Renal cortex interstitium (tissue), 11 donors: ENCODE measurements at regions not wholly inside any gene's neighbourhood (a gene's known extent, or its start where the extent isn't known, plus 50 kb on each side); places are given as distances from the start of the nearest gene placed in this dataset.

Experiments
- DNase-seq, 11 donors: peaks; one replicate each; pipeline ENCODE4 v3.0.0-alpha.2; 2013; ENCODE audit warnings: low read depth in 9 of 11, low spot score in 4 of 11; ENCODE audit errors: extremely low read depth in 1 of 11

DNA sequence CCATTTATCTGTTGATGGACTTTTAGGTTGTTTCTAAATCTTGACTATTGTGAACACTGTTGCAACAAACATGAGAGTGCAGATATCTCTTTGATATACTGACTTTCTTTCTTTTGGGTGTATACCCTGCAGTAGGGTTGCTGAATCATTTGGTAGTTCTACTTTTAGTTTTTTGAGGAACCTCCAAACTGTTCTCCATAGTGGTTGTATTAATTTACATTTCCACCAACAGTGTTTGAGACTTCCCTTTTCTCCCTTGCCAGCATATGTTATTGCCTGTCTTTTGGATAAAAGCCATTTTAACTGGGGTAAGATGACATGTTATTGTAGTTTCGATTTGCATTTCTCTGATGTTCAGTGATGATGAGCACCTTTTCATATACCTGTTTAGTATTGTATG, 330.0 kb downstream of the DDX10 start:
- no peak for DNase-seq

DNA sequence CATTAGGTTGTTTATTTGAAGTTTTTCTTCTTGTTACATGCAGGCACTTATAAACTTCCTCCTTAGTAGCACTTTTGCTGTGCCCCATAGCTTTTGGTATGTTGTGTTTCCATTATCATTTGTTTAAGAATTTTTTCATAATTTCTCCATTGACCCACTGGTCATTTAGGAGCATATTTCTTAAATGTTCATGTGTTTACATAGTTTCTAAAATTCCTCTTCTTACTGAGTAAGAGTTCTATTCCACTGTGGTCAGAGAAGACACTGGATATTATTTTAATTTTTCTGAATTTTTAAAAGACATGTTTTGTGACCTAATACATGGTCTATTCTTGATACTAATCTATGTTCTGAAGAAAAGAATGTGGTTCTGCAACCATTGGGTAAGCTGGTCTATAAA, 333.0 kb downstream of the DDX10 start:
- DNase-seq = no peak

DNA sequence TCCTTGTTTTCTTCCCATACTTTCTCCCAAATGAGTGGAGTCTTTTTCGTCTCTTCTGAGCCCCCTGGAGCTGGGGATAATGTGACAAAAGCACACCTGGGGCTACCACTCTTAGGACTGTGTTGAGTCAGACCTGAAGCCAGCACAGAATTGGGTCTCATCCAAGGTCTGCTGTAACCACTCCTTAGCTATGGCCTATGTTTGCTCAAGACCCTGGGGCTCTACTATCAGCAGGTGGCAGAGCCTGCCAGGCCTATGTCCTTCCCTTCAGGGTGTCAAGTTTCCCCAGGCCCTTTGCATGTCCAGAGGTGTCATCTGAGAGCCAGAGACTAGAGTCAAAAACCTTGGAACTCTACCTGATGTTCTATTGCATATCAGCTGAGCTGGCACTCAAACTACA, 335.7 kb downstream of the DDX10 start:
- no peak for DNase-seq

DNA sequence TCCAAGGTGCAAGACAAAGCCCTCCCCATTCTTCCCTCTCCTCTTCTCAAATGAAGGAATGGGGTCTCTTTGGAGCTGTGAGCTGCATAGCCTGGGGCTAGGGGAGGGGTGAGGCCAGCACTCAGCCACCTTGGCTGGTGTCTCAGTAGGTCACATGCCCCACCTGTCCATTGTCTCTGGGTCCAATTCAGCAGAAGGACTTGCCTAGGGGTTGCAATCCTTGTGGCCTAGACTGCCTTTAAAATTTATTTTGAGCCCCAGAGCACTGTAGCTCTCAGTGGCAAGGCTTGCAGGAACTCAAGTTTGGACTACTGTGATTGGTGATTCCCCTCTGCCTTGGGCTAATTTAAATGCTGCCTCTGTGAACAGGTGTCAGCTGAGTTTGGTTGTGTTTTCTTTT, 336.7 kb downstream of the DDX10 start:
- DNase-seq = no peak

DNA sequence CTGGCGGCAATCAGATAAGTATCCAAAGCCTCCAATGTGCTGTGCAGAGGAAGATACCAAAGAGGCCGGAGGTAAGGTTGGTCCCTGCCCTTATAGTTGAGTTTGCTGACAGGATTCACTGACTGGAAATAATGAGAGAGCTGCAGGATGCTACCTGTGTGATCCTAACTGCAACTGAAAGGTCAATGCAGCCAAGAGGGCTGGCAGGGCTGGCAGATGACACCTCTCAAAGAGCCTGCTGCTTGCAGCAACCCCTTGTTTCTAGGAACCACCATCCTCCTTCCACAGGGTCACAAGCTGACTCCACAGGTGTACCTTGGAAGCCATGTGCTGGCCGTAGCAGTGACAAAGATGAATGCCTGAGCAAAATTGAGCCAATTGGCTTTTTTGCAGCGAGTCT, 348.1 kb downstream of the DDX10 start:
- DNase-seq = no peak

DNA sequence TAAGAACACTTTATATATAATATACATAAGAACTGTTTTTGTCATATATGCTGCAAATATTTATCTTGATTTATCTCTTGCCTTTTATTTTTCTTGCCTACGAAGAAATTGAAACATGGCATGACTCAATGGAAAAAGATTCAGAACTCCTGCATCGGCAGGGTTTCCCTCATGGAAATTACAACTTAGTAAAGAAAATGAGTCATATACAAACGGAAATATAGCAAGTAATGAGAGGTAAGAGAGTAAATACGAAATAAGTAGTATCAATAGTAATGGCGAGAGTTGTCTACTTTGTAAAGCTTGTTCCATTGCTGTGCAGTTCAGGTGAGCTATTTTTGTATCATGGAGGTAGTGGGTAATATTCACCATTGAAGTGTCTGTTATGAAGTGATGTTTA, 350.4 kb downstream of the DDX10 start:
- no peak for DNase-seq

DNA sequence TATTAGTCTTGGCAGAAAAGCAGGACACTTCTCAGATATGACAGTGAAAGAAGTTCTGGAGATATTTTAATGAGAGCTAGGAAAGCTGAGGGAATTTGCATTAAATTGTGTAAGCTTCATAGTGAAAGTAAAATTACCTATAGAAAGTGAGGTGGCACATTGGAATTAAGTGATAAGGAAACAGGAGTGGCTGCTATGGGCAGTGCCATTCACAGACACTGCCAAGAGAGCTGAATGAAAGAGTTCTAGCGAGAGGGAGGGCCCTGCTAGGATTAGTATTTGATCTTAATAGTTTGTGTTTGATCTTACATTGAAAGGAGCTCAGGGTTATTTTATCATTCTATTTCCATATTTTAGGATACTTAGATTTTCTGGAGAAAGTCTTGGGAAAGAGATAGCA, 351.9 kb downstream of the DDX10 start:
- DNase-seq = no peak

DNA sequence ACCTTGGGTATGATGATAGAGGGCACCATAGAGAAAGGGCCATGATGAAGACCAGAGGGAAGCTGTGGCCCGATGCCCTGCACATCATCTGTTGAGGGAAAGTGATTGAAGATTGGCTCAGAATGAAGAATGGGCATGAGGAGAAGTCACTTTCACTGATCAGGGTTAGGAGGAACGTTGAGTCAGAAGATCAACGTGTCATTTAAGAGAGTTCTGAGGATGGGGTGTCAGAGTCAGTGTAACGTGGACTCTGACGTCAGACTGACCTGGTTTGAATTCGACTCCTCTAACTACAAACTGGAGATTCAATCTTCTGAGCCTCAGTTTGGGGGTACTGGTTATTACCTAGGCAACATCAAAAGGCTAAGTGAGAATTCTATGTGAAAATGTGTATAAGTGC, 352.6 kb downstream of the DDX10 start:
- no peak for DNase-seq

DNA sequence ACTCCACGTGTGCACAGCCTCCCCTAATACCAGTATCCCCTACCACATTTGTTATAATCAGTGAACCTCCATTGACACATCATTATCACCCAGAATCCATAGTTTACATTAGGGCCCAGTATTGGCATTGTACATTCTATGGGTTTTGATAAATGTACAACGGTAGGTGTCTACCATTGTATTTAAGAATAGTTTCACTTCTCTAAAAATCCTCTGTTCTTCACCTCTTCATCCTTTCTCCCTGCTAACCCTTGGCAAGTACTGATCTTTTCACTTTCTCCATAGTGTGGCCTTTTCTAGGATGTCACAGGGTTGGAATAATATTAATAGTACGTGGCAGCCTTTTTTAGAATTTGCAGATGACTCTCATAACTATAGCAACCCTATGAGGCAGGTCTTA, 353.8 kb downstream of the DDX10 start:
- no peak for DNase-seq

DNA sequence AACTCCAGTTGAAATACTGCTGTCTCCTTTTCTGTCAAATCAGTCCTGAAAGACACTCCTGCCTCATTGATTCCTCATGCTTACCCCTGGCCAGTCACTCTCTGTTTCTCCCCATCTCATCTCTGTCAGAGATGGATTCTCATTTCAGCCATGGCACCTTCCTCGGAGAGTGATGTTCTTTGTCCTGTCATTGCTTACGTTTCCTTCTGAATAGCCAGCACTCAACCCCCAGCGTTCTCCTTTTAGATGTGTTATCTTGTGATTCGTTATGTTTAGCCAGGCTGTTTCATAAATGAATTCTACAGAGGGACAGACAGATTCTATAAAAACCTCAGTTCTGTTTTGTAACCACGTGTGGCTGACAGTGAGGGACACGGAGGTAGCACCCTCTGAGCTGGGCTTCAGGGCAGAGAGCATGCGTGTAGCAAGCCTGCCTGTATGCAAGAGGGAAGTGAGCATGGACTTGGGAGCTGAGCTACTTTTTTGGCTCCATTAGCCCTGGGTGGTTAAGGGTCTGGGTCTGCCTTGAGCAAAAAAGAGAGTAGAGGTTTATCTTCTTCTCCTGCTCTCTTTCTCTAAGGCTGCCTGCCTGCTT, 354.6 kb downstream of the DDX10 start:
- DNase-seq = no peak

DNA sequence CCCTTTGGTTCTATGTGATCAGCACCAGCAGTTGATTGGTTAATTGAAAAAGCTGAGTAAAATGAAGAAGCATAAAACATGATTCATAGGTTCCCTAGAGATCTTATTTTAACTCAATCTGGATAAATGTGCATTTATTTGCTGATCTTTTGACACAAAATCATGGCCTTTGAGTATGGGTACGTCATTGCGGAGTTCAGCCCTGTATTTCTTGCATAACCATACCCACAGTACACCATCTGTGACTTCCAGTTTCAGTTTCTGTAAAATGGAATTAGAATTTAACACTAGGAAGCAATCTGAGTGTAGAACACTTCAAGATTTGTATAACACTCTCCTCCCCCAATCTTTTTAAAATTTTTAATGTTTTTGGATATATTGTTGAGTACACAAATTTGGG, 358.2 kb downstream of the DDX10 start:
- DNase-seq = no peak

DNA sequence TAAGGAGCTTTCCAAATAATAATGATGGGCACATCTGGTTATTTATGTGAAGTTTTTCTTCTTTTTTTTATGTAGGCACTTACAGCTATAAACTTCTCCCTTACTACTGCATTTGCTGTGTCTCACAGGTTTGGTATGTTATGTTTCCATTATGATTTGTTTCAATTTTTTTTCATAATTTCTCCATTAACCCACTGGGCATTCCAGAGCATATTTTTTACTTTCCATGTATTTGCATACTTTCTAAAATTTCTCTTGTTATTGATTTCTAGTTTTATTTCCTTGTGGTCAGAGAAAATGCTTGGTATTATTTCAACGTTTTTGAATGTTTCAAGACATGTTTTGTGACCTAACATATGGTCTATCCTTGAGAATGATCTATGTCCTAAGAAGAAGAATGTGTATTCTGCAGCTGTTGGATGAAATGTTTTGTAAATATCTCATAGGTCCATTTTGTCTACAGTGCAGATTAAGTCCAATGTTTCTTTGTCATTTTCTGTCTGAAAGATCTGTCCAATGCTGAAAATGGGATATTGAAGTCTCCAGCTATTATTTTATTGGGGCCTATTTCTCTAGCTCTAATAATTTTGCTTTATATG, 362.1 kb downstream of the DDX10 start:
- DNase-seq = no peak

DNA sequence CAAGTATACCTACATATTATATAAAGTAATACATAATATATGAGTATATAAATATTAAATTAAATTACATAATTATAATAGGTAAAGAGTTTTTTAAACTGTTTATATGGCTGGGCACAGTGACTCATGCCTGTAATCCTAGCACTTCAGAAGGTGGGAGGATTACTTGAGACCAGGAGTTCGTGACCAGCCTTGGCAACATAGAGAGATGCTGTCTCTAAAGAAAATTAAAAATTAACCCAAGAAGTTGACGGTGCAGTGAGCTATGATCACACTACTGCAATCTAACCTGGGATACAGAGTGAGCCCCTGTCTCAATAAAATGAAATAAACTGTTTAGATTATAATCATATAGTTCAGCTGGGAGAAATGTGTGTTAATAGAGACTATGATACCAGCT, 363.0 kb downstream of the DDX10 start:
- DNase-seq = no peak

DNA sequence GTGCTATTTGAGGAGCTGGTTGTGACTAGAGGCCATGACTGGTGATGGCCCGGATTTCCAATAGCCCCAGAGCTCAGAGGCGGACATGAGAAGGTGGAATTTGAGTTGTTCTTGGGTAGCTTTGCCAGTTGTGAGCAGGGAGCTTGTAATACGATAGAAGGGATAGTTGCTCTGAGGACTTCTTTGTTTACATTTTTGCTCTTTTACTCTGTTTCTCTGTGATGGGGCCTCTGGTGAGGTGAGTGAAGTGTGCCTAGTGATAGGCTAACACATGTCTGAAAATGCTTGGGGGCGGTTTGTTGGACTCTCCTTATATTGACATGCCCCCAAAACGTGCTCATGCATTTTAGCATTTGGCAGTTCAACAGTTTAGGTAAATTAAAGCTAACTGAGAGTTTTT, 365.1 kb downstream of the DDX10 start:
- DNase-seq = no peak

DNA sequence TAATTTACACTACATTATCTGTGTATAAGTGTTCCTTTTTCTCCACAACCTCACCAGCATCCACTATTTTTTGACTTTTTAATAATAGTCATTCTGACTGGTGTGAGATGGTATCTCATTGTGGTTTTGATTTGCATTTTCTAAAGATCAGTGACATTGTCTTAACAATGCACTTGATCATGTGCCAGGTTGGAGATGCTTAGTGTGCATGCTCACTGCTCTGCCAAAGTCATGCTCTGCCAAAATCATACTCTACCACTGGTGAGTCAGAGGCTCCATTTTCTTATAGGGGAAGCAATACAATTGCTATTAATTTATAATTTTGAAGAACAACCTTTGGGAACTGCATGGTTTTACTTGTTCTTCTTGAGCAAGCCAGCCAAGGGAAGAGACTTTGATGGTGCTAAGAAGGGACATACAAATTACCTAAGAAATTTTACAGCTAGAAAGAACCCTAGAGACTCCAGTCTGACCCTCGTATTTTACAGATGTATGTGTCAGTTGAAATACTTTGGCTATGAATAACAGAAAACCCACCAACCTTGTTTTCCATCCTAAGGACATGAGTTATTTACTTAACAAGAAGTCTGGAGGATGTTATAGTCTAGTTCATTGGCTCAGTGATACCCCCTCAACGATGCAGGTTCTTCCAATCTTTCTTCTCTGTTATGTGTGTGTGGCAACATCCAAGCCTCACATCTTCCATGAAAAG, 368.9 kb downstream of the DDX10 start:
- DNase-seq = no peak

DNA sequence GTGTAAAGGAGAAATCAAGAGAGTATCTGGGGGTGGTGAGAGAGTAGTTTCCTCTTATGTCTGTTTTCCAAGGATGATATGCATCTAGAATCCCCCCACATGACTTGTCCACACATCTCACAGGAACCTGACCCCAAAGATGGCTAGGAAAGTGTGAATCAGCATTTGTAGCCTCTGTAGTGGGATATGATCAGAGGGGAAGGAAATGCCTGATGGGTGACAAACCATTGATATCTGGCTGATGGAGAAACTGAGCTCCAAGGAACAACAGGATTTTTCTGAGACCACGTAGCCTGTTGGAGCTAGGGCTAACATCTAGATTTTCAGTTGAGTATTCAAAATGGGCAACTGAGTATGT, 369.4 kb downstream of the DDX10 start:
- DNase-seq = no peak

DNA sequence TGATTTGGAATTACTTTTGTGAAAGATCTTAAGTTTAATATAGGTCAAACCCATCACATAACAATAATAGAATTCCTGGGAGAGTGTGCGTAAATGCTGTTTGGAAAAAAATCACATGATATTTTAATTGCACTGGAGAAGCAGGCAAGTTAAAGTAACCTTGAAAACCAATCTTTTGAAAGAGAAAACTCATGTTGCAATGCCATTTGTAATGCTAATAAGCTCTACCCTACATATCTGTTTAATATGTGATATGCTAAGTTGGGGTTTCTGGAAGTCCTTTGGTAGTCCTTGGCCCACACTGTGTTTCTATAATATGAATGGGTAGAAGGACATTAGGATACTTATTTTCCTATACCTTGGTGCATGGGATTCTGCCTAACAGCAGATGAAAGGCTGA, 370.4 kb downstream of the DDX10 start:
- no peak for DNase-seq

DNA sequence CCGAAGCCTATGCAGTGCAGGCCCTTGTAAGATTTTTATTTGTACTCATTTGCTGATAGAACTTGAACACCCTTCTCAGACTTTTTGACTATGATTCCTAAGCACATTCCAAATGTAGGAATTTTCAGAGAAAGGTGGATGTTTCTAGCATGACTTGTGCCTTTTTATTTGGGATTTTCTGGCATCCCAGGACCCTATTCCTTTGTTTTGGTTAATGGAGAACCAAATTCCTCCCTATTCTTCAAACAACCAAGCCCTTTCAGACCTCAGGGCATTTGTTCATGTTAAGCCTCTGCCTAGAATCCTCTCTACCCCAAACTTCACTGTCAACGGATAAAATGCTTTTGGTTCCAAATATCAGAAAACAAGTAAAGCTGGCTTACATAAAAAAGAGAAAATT, 371.1 kb downstream of the DDX10 start:
- DNase-seq = no peak

DNA sequence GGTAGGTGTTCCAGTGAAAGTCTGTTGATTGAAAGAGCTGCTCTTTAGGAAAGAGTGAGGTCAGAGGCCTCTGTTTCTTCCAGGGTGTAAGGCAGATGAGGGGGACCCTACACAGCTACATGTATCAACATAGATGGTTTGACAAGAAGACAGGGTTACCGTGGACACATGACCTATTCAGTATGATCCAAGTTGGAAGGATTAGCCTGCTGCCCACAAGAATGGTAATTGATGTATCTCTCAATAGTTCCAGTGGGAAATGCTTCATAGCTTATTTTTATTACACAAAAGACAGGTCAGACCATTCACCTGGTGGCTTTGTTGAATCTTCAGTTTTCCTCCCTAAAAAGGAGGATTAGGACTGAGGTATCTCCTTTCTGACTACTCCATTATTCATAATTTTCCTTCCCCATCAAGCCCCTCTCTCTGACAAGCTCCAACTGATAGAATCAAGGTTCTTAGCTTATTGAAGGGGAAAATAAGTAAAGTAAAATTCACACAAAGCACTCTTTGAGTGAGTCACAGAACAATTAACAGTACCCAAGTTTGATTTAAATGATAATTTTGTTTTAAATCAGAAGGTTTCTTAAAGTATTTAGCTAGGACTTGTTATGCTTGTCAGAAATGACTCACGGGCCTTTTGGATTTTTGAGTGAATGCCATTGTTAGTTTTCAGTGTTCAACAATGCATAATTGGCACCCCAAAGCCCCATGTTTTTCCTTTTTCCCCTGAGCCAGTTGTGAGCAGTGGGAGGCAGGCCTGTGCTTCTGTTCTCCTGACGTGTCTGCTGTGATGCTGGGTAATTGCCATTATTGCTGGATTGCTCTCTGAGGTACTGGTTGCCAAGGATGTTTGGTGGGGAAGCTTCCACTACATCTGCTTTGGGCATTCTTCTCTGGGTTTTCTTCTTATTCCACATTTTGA, 373.2 kb downstream of the DDX10 start:
- DNase-seq = no peak

DNA sequence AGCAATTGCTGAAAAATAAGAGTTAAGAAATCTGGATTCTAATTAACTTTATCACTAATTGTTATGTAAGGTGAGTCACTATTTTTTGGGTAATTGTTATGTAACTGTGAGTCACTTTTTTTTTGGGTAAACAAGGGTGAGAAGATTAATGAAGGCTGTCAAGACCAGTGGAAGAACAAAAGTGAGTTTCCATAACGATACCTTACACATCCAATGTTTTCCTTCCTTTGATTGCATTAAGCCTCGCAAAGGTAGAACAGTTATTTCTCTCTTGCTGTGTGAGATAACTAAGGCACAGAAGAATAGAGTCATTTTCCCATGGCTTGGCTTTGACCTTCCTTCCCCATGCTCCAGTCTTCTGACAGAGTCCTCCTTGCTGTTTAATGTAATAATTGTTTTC, 374.7 kb downstream of the DDX10 start:
- DNase-seq = no peak
